ENCODE measurements at regions not wholly inside any gene's neighbourhood (a gene's known extent, or its start where the extent isn't known, plus 50 kb on each side); places are given as distances from the start of the nearest gene placed in this dataset.

- DNase-seq (ENCODE audit: low spot score), result no peak
These were observed 324.0 kb downstream of the STIM2 start for GRCh38 chr4:27184508-27185155.

- no peak for DNase-seq (ENCODE audit: low spot score)
These were observed 326.1 kb downstream of the STIM2 start for GRCh38 chr4:27186710-27187109.

- DNase-seq (ENCODE audit: low spot score), result no peak
These were observed 327.1 kb downstream of the STIM2 start for GRCh38 chr4:27187786-27188185.

GRCh38 chr4:27189683-27190082, 329.0 kb downstream of the STIM2 start:
- DNase-seq (ENCODE audit: low spot score), result no peak

GRCh38 chr4:27191592-27191991, 331.0 kb downstream of the STIM2 start:
- DNase-seq (ENCODE audit: low spot score), result no peak

GRCh38 chr4:27194599-27195176, 334.0 kb downstream of the STIM2 start:
- DNase-seq (ENCODE audit: low spot score), result no peak

- DNase-seq (ENCODE audit: low spot score), result no peak
These were observed 337.6 kb downstream of the STIM2 start for GRCh38 chr4:27198246-27198645.

GRCh38 chr4:27198971-27199370, 338.3 kb downstream of the STIM2 start:
- DNase-seq (ENCODE audit: low spot score), result no peak

GRCh38 chr4:27206009-27206408, 345.4 kb downstream of the STIM2 start:
- DNase-seq (ENCODE audit: low spot score), result no peak

GRCh38 chr4:27210956-27211355, 350.3 kb downstream of the STIM2 start:
- no peak for DNase-seq (ENCODE audit: low spot score)

GRCh38 chr4:27214010-27214409, 353.4 kb downstream of the STIM2 start:
- DNase-seq (ENCODE audit: low spot score), result no peak

- no peak for DNase-seq (ENCODE audit: low spot score)
These were observed 354.7 kb downstream of the STIM2 start for GRCh38 chr4:27215220-27215826.

- no peak for DNase-seq (ENCODE audit: low spot score)
These were observed 356.7 kb downstream of the STIM2 start for GRCh38 chr4:27217261-27217769.

- no peak for DNase-seq (ENCODE audit: low spot score)
These were observed 357.4 kb downstream of the STIM2 start for GRCh38 chr4:27218013-27218412.

GRCh38 chr4:27223326-27223725, 362.7 kb downstream of the STIM2 start:
- DNase-seq (ENCODE audit: low spot score), result no peak

GRCh38 chr4:27233531-27233930, 372.9 kb downstream of the STIM2 start:
- no peak for DNase-seq (ENCODE audit: low spot score)

GRCh38 chr4:27234306-27234899, 373.8 kb downstream of the STIM2 start:
- DNase-seq (ENCODE audit: low spot score), result no peak

GRCh38 chr4:27239641-27240040, 379.0 kb downstream of the STIM2 start:
- DNase-seq (ENCODE audit: low spot score), result no peak

- DNase-seq (ENCODE audit: low spot score), result no peak
These were observed 381.6 kb downstream of the STIM2 start for GRCh38 chr4:27242217-27242616.

- DNase-seq (ENCODE audit: low spot score), result no peak
These were observed 384.6 kb downstream of the STIM2 start for GRCh38 chr4:27245216-27245615.

- DNase-seq (ENCODE audit: low spot score), result no peak
These were observed 388.2 kb downstream of the STIM2 start for GRCh38 chr4:27248829-27249228.

- no peak for DNase-seq (ENCODE audit: low spot score)
These were observed 391.1 kb downstream of the STIM2 start for GRCh38 chr4:27251771-27252170.

- no peak for DNase-seq (ENCODE audit: low spot score)
These were observed 406.8 kb downstream of the STIM2 start for GRCh38 chr4:27267339-27267969.
